Stomach (tissue), 4 donors: ENCODE measurements at regions not wholly inside any gene's neighbourhood (a gene's known extent, or its start where the extent isn't known, plus 50 kb on each side); places are given as distances from the start of the nearest gene placed in this dataset.

ENCODE experiments used
- CTCF ChIP-seq, 7 experiments: fragments of 450-650 bp in 4 of 7; fragments of 200-600 bp in 3 of 7; sonication (generic) in 3 of 7; IDR thresholded peaks; one replicate each; pipeline ENCODE4 v1.5.1; 2016 to 2019; ENCODE audit warnings: antibody characterized with exemption in 7 of 7, control low read depth in 2 of 7, mild to moderate bottlenecking in 1 of 7
- EP300 ChIP-seq: sonication (generic); formaldehyde crosslinking; IDR thresholded peaks from one replicate; pipeline ENCODE4 v1.6.1; 2017; ENCODE audit warnings: antibody characterized with exemption
- POLR2A ChIP-seq, 4 donors: fragments of 450-650 bp; IDR thresholded peaks; one replicate each; pipeline ENCODE4 v1.6.1; 2016; ENCODE audit warnings: antibody characterized with exemption in 4 of 4, control low read depth in 2 of 4, mild to moderate bottlenecking in 1 of 4, moderate library complexity in 1 of 4
- POLR2AphosphoS5 ChIP-seq, 3 donors: sonication (generic); formaldehyde crosslinking; IDR thresholded peaks; one replicate each; pipeline ENCODE4 v1.6.1; 2016; ENCODE audit warnings: antibody characterized with exemption in 3 of 3

GRCh38 chr10:117911684-117912083 lies 135.1 kb downstream of the RAB11FIP2 start:
- TF ChIP-seq POLR2AphosphoS5 (IDR thresholded peaks at IDR 0.05) (no peak), CTCF (IDR thresholded peaks at IDR 0.05) (no peak), EP300 (no peak), POLR2A (IDR thresholded peaks at IDR 0.05) (no peak)
